Lung (tissue), 11 donors: ENCODE measurements at regions not wholly inside any gene's neighbourhood (a gene's known extent, or its start where the extent isn't known, plus 50 kb on each side); places are given as distances from the start of the nearest gene placed in this dataset.

Source experiments
- ATAC-seq: fragments of 200-7000 bp; cut with Tn5 transposase; one replicate; pipeline ENCODE4 v1.9.1; 2020; ENCODE audit warnings: moderate number of reproducible peaks; ENCODE audit not compliant: insufficient read depth, low FRiP score
- DNase-seq, 3 donors: peaks; one replicate each; pipeline ENCODE4 v3.0.0-alpha.2; 2013 to 2017
- H3K27ac ChIP-seq, 2 donors: one replicate each; pipeline ENCODE4 v1.5.1; 2013; ENCODE audit warnings: mild to moderate bottlenecking in 2 of 2, moderate library complexity in 2 of 2, control low read depth in 1 of 2, inconsistent platforms in 1 of 2, low read depth in 1 of 2, low read length in 1 of 2
- H3K27me3 ChIP-seq, 3 donors: one replicate each; pipeline ENCODE4 v1.5.1; 2013; ENCODE audit warnings: low read length in 2 of 3; ENCODE audit not compliant: control insufficient read depth in 3 of 3, insufficient read depth in 3 of 3
- H3K36me3 ChIP-seq, 4 donors: one replicate each; pipeline ENCODE4 v1.5.1; 2013; ENCODE audit warnings: low read length in 4 of 4, mild to moderate bottlenecking in 1 of 4, moderate library complexity in 1 of 4; ENCODE audit not compliant: control insufficient read depth in 4 of 4, insufficient read depth in 4 of 4
- H3K4me1 ChIP-seq, 5 donors: one replicate each; pipeline ENCODE4 v1.5.1; 2013; ENCODE audit warnings: low read length in 5 of 5, mild to moderate bottlenecking in 2 of 5, moderate library complexity in 1 of 5; ENCODE audit not compliant: control insufficient read depth in 5 of 5, insufficient read depth in 5 of 5
- H3K4me3 ChIP-seq: one replicate; pipeline ENCODE4 v1.5.1; 2013; ENCODE audit warnings: mild to moderate bottlenecking, control low read depth, moderate library complexity
- H3K9ac ChIP-seq, 2 donors: one replicate each; pipeline ENCODE4 v1.5.1; 2013; ENCODE audit warnings: low read length in 2 of 2, control low read depth in 1 of 2; ENCODE audit not compliant: insufficient read depth in 1 of 2
- H3K9me3 ChIP-seq, 4 donors: one replicate each; pipeline ENCODE4 v1.5.1; 2013; ENCODE audit warnings: low read length in 3 of 4, mild to moderate bottlenecking in 1 of 4, moderate library complexity in 1 of 4; ENCODE audit not compliant: control insufficient read depth in 4 of 4, insufficient read depth in 3 of 4
- WGBS, 2 donors: extraction: QIAGEN DNeasy Blood & Tissue Kit; methylation state at CpG; one replicate each; pipeline ENCODE4 v1.1.7; 2013; 5-methylcytosine and 5-hydroxymethylcytosine counted together
- TF ChIP-seq, protein P1 (sequence below): IDR thresholded peaks from 2 replicates; pipeline ENCODE4 v1.5.1; 2012; ENCODE audit warnings: mild to moderate bottlenecking; ENCODE audit errors: control extremely low read depth, extremely low read depth
- donor health status: control.
- donor health status: control.
- donor health status: Bipolar disorder and iron deficiency.
- donor health status: healthy.
- donor health status: DM: yes; HTN: yes; CAD: no.

DNA sequence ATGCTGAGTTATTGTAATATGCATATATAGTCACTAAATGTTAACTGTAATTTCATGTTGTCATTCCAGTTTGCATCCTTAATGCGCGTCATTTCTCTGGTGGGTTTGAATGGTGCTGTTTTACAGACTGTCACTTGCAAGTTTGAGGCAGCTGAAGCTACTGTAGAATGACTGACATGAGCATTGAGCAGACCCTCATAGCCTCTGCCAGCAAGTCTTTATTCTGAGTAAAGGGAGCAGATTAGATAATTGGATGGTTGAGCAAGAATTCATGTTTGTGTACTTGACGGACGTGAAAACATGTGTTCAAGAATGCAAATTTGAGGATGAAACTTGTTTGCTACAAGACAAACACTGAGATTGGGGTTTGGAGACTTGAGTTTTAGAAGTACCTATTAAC lies 854.8 kb upstream of the KLHL29 start:
- ATAC-seq (no peak), DNase-seq (no peak)
- Histone ChIP-seq H3K27me3 (no peaks in the 10 kb centered on the region), H3K27ac (no peak overlapping the region), H3K4me1 (peaks cover 0 to 9% (median 0%) of the 10 kb centered on the region in 5 donors), H3K36me3 (no peaks in the 10 kb centered on the region), H3K9me3 (no peaks in the 10 kb centered on the region), H3K9ac (no peak overlapping the region), H3K4me3 (no peak overlapping the region)
- TF ChIP-seq, protein P1, sequence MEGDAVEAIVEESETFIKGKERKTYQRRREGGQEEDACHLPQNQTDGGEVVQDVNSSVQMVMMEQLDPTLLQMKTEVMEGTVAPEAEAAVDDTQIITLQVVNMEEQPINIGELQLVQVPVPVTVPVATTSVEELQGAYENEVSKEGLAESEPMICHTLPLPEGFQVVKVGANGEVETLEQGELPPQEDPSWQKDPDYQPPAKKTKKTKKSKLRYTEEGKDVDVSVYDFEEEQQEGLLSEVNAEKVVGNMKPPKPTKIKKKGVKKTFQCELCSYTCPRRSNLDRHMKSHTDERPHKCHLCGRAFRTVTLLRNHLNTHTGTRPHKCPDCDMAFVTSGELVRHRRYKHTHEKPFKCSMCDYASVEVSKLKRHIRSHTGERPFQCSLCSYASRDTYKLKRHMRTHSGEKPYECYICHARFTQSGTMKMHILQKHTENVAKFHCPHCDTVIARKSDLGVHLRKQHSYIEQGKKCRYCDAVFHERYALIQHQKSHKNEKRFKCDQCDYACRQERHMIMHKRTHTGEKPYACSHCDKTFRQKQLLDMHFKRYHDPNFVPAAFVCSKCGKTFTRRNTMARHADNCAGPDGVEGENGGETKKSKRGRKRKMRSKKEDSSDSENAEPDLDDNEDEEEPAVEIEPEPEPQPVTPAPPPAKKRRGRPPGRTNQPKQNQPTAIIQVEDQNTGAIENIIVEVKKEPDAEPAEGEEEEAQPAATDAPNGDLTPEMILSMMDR, result no peak
- WGBS, 2 donors, result 82 to 91% methylated on average over 4 of the region's 4 CpGs

- no peak overlapping the region for H3K27ac ChIP-seq
- no peaks in the 10 kb centered on the region for H3K4me1 ChIP-seq
- no peaks in the 10 kb centered on the region for H3K36me3 ChIP-seq
- H3K9ac ChIP-seq, result no peak overlapping the region
- ATAC-seq, result no peak
- no peak overlapping the region for H3K4me3 ChIP-seq
- no peak for DNase-seq
- no peaks in the 10 kb centered on the region for H3K27me3 ChIP-seq
- no peaks in the 10 kb centered on the region for H3K9me3 ChIP-seq
- 74 to 87% methylated on average over 2 of the region's 2 CpGs for WGBS, 2 donors
- TF ChIP-seq, protein P1, result no peak
Observed at GRCh38 chr2:22536133-22536532, 848.8 kb upstream of the KLHL29 start.

DNA sequence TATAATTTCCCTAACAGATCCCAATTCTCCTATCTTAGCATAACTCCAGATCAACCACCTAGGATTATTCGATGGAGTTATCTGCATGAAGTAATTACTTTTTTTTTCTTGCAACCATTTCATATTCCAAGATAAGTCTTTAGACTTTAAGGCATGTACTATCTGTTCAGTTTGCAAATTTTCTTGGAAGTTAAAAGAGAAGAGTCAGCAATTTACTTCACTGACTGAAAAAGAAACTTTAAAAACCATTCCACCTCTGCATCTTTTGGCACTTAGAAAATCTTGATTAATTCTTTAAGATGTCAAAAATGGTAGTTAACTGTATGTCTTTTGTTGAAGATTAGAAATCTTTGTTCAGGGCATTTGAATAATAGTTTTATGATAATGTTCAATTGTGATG lies 830.5 kb upstream of the KLHL29 start:
- no peaks in the 10 kb centered on the region for H3K36me3 ChIP-seq
- no peak overlapping the region for H3K9ac ChIP-seq
- H3K4me1 ChIP-seq, result no peaks in the 10 kb centered on the region
- DNase-seq (no peak), ATAC-seq (no peak)
- 91 to 98% methylated on average over 1 of the region's 1 CpG for WGBS, 2 donors
- H3K27ac ChIP-seq, result no peak overlapping the region
- H3K9me3 ChIP-seq, result no peaks in the 10 kb centered on the region
- H3K4me3 ChIP-seq, result no peak overlapping the region
- TF ChIP-seq, protein P1, result no peak
- H3K27me3 ChIP-seq, result no peaks in the 10 kb centered on the region

- Histone ChIP-seq H3K4me3 (no peak overlapping the region), H3K9ac (no peak overlapping the region), H3K36me3 (no peaks in the 10 kb centered on the region), H3K27ac (no peak overlapping the region), H3K4me1 (no peaks in the 10 kb centered on the region), H3K9me3 (no peaks in the 10 kb centered on the region), H3K27me3 (no peaks in the 10 kb centered on the region)
- TF ChIP-seq, protein P1, result no peak
- WGBS, 2 donors, result 47 to 64% methylated on average over 2 of the region's 2 CpGs
- peak in 1 of 3 donors; percentile 34 for DNase-seq
- ATAC-seq, result no peak
Observed at GRCh38 chr2:22557406-22557805, 827.6 kb upstream of the KLHL29 start.
